Urinary bladder (tissue), 3 donors: ENCODE measurements at regions not wholly inside any gene's neighbourhood (a gene's known extent, or its start where the extent isn't known, plus 50 kb on each side); places are given as distances from the start of the nearest gene placed in this dataset.

Experiments
- DNase-seq: peaks from one replicate; pipeline ENCODE4 v3.0.0-alpha.2; 2015; ENCODE audit errors: extremely low spot score
- H3K27ac ChIP-seq: one replicate; pipeline ENCODE4 v1.5.1; 2013; ENCODE audit warnings: low read depth, mild to moderate bottlenecking, moderate library complexity
- H3K36me3 ChIP-seq: one replicate; pipeline ENCODE4 v1.6.1; 2013; ENCODE audit warnings: mild to moderate bottlenecking, moderate library complexity; ENCODE audit not compliant: insufficient read depth
- H3K4me1 ChIP-seq: one replicate; pipeline ENCODE4 v1.6.1; 2013; ENCODE audit warnings: mild to moderate bottlenecking, moderate library complexity; ENCODE audit not compliant: insufficient read depth
- H3K4me3 ChIP-seq: one replicate; pipeline ENCODE4 v1.5.1; 2013; ENCODE audit warnings: low read depth, low read length
- WGBS: extraction: QIAGEN DNeasy Blood & Tissue Kit; methylation state at CpG from one replicate; pipeline ENCODE4 v1.1.7; 2013; 5-methylcytosine and 5-hydroxymethylcytosine counted together
- donor health status: healthy with polysubstance abuse.
- donor health status: healthy.

DNA sequence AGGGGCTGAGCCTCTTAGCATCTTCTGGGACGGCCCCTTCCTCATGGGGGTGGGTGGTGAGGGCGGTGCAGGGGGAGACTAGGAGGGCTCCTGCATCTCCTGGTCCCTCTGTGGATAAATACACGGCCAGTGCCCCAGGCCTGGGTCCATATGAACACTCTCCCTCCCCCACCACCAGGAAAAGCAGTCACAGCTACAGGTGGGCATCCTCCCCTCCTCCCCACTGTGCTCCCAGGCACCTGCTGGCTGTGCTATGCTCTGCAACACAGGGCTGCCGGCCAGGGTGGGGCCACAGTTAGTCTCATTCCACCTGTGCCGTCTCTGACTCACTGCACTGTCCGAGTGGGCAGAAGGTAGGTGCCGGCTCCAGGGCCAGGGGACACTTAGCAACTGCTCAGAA, 87.3 kb upstream of the INSIG1 start:
- 63% methylated on average over 7 of the region's 7 CpGs for WGBS
- Histone ChIP-seq H3K36me3 (no peaks in the 10 kb centered on the region), H3K4me3 (no peak overlapping the region), H3K27ac (no peak overlapping the region), H3K4me1 (no peaks in the 10 kb centered on the region)
- DNase-seq, result no peak

GRCh38 chr7:155211173-155211572, 86.5 kb upstream of the INSIG1 start:
- 92% methylated on average over 6 of the region's 6 CpGs for whole genome bisulfite sequencing
- no peaks in the 10 kb centered on the region for H3K36me3 ChIP-seq
- no peak overlapping the region for H3K27ac ChIP-seq
- no peak overlapping the region for H3K4me3 ChIP-seq
- H3K4me1 ChIP-seq, result no peaks in the 10 kb centered on the region
- DNase-seq, result no peak

GRCh38 chr7:155211761-155212160, 85.9 kb upstream of the INSIG1 start:
- WGBS, result 93% methylated on average over 4 of the region's 4 CpGs
- H3K4me1 ChIP-seq, result no peaks in the 10 kb centered on the region
- no peaks in the 10 kb centered on the region for H3K36me3 ChIP-seq
- no peak overlapping the region for H3K27ac ChIP-seq
- no peak overlapping the region for H3K4me3 ChIP-seq
- no peak for DNase-seq

- Histone ChIP-seq H3K27ac (no peak overlapping the region), H3K36me3 (no peaks in the 10 kb centered on the region), H3K4me1 (no peaks in the 10 kb centered on the region), H3K4me3 (no peak overlapping the region)
- DNase-seq, result no peak
- WGBS, result 79% methylated on average over 15 of the region's 15 CpGs
Observed at GRCh38 chr7:155212301-155213015, 85.2 kb upstream of the INSIG1 start.

GRCh38 chr7:155213385-155213784, 84.3 kb upstream of the INSIG1 start:
- WGBS, result 89% methylated on average over 4 of the region's 4 CpGs
- Histone ChIP-seq H3K36me3 (no peaks in the 10 kb centered on the region), H3K4me3 (no peak overlapping the region), H3K4me1 (no peaks in the 10 kb centered on the region), H3K27ac (no peak overlapping the region)
- DNase-seq, result no peak

- Histone ChIP-seq H3K4me3 (no peak overlapping the region), H3K27ac (no peak overlapping the region), H3K4me1 (no peaks in the 10 kb centered on the region), H3K36me3 (no peaks in the 10 kb centered on the region)
- 25% methylated on average over 26 of the region's 26 CpGs for WGBS
- no peak for DNase-seq
Observed at GRCh38 chr7:155213955-155214740, 83.5 kb upstream of the INSIG1 start.

DNA sequence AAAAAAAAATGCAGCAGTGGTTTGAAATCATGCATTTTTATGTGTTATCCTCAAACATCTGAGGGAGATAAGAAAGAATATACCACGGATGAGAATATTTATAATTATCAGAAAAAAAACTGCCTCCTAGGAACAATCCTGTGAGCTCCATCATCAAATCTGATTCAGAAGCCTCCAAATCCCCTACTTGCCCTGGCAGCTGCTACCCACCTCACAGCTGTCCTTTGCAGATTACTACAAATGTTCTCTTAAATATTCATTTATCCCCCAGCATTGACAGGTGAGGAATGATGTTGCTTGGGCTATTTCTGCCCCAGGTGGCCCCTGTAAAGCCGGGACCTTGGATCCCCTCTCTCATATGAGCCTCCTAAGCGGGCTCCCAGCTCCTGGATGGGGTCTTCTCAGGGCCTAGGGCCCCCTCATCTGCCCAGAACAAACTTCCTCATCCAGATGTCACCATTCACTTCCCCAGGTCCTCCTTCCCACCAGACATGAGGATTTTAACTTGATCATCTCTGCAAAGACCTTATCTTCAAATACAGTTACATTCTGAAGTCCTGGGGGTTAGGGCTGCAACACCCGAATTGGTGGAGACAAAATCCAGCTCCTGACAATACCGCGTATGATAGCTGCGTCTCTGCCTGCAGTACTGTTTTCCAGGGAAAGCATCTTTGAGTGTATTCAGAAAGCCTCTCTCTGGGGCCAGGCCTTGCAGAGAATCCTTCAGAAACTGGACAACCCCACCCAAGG, 81.9 kb upstream of the INSIG1 start:
- 79% methylated on average over 7 of the region's 7 CpGs for WGBS
- Histone ChIP-seq H3K27ac (no peak overlapping the region), H3K36me3 (no peaks in the 10 kb centered on the region), H3K4me3 (no peak overlapping the region), H3K4me1 (no peaks in the 10 kb centered on the region)
- no peak for DNase-seq

DNA sequence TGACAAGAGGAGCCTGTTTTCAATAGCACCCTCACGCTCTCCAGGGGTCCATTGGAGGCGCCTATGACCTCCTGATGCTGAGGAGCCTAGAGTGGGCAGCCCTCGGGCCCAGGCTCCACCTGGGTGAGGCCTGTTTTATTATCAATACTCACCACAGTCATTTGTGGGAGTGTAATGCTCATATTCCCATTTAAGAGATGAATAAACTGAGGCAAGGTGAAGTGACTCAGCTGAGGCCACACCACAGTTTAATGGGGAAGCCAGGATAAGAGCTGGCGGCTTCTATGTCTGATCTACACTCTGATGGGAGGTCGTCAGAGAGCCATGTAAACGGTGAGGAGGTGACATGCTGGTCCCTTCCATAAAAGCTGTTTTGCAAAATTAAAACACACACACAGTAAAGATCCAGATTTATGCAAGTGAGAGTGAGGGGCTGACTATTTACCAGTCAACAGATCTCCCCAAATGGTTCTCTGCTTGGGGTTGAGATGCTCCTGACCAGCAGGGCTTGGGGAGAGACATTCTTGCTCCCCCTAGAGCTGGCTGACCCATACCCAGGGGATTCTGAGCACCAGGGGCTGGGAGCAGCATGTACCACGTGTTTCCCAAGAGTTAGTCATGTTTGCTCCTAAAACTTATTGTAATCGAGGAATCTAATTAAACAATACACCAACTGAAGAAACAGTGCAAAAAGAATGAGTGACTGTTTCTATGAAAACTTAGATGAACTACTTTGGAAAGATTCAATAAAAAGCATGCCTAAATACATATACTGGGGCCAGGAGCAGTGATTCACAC, 81.0 kb upstream of the INSIG1 start:
- DNase-seq, result no peak

DNA sequence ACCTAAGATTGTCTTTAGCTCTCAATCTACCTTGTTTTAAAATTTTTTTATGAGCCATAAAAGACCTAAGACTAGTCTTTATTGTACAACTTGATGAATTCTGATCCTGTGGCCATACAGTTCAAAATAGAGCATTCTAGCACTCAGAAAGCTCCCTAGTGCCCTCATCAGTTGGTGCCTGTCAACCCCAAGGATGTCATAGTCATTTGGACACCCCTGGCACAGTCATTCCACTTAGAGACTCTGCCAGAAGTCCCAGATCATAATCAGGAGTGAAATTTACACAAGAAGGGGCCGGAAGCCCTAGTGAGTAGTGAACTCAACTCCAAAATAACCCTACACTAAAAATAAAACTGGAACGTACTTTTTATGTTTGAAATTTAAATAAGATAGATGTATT, 80.0 kb upstream of the INSIG1 start:
- H3K36me3 ChIP-seq, result no peaks in the 10 kb centered on the region
- H3K4me1 ChIP-seq, result no peaks in the 10 kb centered on the region
- DNase-seq, result no peak
- WGBS, result 64% methylated on average over 2 of the region's 2 CpGs
- no peak overlapping the region for H3K27ac ChIP-seq
- H3K4me3 ChIP-seq, result no peak overlapping the region

More for the DNA sequence above, 81.0 kb upstream of the INSIG1 start:
- no peaks in the 10 kb centered on the region for H3K36me3 ChIP-seq
- H3K27ac ChIP-seq, result no peak overlapping the region
- no peaks in the 10 kb centered on the region for H3K4me1 ChIP-seq
- no peak overlapping the region for H3K4me3 ChIP-seq
- 83% methylated on average over 8 of the region's 8 CpGs for WGBS

- Histone ChIP-seq H3K36me3 (no peaks in the 10 kb centered on the region), H3K4me3 (no peak overlapping the region), H3K27ac (no peak overlapping the region), H3K4me1 (no peaks in the 10 kb centered on the region)
- no peak for DNase-seq
- 80% methylated on average over 20 of the region's 20 CpGs for WGBS
Observed at GRCh38 chr7:155218276-155219153, 79.2 kb upstream of the INSIG1 start.

- WGBS, result 85% methylated on average over 15 of the region's 15 CpGs
- no peaks in the 10 kb centered on the region for H3K4me1 ChIP-seq
- no peak overlapping the region for H3K27ac ChIP-seq
- H3K4me3 ChIP-seq, result no peak overlapping the region
- no peak for DNase-seq
- no peaks in the 10 kb centered on the region for H3K36me3 ChIP-seq
Observed at GRCh38 chr7:155219154-155219531, 78.5 kb upstream of the INSIG1 start.

GRCh38 chr7:155219947-155220769, 77.5 kb upstream of the INSIG1 start:
- Histone ChIP-seq H3K4me3 (no peak overlapping the region), H3K36me3 (no peaks in the 10 kb centered on the region), H3K4me1 (no peaks in the 10 kb centered on the region), H3K27ac (no peak overlapping the region)
- WGBS, result 80% methylated on average over 18 of the region's 18 CpGs
- DNase-seq, result no peak
